A549 (cell line): ENCODE measurements at regions not wholly inside any gene's neighbourhood (a gene's known extent, or its start where the extent isn't known, plus 50 kb on each side); places are given as distances from the start of the nearest gene placed in this dataset.

Source experiments
- ATAC-seq, 2 experiments: fragments of 200-7000 bp in 1 of 2; fragments of >200 bp in 1 of 2; cut with Nextera tagmentation in 1 of 2; cut with Tn5 transposase in 1 of 2; 3 replicates each; pipeline versions ENCODE4 v1.8.0 to v1.9.1; 2018 to 2020; ENCODE audit warnings: mild to moderate bottlenecking in 1 of 2, moderate library complexity in 1 of 2
- CTCF ChIA-PET: fragments of 300-600 bp; sonication (Branson Sonifier 250); formaldehyde crosslinking; extraction: SDS; loops from one replicate; lab custom pipeline; 2021; ENCODE audit warnings: antibody characterized with exemption, inconsistent platforms; lab: Yijun Ruan, JAX
- POLR2A ChIA-PET: fragments of 350-600 bp; formaldehyde crosslinking; extraction: SDS; loops from one replicate; lab custom pipeline; 2021; ENCODE audit warnings: antibody characterized with exemption, inconsistent platforms; lab: Yijun Ruan, JAX
- DNase-seq, 2 experiments: peaks; one replicate each; pipeline versions ENCODE4 v3.0.0 to v3.0.0-alpha.2; 2011 to 2016; ENCODE audit warnings: low read depth in 1 of 2, low spot score in 1 of 2
- FAIRE-seq: peaks from 2 replicates; lab custom pipeline; 2011; peaks lifted over from hg19 to GRCh38; lab: Jason Lieb, UNC
- H3K27ac ChIP-seq, 2 experiments: fragments of >200 bp; sonication (Bioruptor Twin); formaldehyde crosslinking; 3 replicates each; pipeline ENCODE4 v1.5.1; 2016 to 2017
- H3K4me1 ChIP-seq: fragments of >200 bp; sonication (Bioruptor Twin); formaldehyde crosslinking; 3 replicates; pipeline ENCODE4 v1.6.1; 2016
- H3K4me2 ChIP-seq: fragments of >200 bp; sonication (Bioruptor Twin); formaldehyde crosslinking; 3 replicates; pipeline ENCODE4 v1.6.1; 2016
- H3K4me3 ChIP-seq: fragments of >200 bp; sonication (Bioruptor Twin); formaldehyde crosslinking; 3 replicates; pipeline ENCODE4 v1.5.1; 2016
- H3K9me3 ChIP-seq: fragments of >200 bp; sonication (Bioruptor Twin); formaldehyde crosslinking; 3 replicates; pipeline ENCODE4 v1.6.1; 2016
- CEBPB ChIP-seq, 2 experiments: fragments of >200 bp in 1 of 2; sonication (Bioruptor Twin) in 1 of 2; formaldehyde crosslinking in 1 of 2; IDR thresholded peaks; 2 replicates each; pipeline ENCODE4 v1.6.1; 2012 to 2016
- CHD2 ChIP-seq: fragments of 150-350 bp; IDR thresholded peaks from 2 replicates; pipeline ENCODE4 v1.6.1; 2014; ENCODE audit warnings: low read length; ENCODE audit not compliant: partially characterized antibody
- CHD4 ChIP-seq: fragments of 200-600 bp; sonication (generic); IDR thresholded peaks from 2 replicates; pipeline ENCODE4 v1.6.1; 2016; ENCODE audit warnings: antibody characterized with exemption, mild to moderate bottlenecking, borderline replicate concordance
- EHF ChIP-seq: fragments of 250-450 bp; sonication (Bioruptor Pico); IDR thresholded peaks from 2 replicates; pipeline ENCODE4 v1.5.0; 2020; ENCODE audit warnings: mild to moderate bottlenecking
- FOSB ChIP-seq: fragments of 250-450 bp; sonication (Bioruptor Pico); IDR thresholded peaks from 2 replicates; pipeline ENCODE4 v1.5.0; 2020; ENCODE audit warnings: mild to moderate bottlenecking, moderate library complexity
- FOXS1 ChIP-seq: fragments of 250-450 bp; sonication (Bioruptor Pico); IDR thresholded peaks from 2 replicates; pipeline ENCODE4 v1.5.0; 2020; ENCODE audit warnings: mild to moderate bottlenecking, moderate library complexity
- GATA3 ChIP-seq: IDR thresholded peaks from 2 replicates; pipeline ENCODE4 v1.6.1; 2012; ENCODE audit warnings: borderline replicate concordance
- HDAC2 ChIP-seq: fragments of 200-600 bp; sonication (generic); IDR thresholded peaks from 2 replicates; pipeline ENCODE4 v1.6.1; 2016
- HEYL ChIP-seq: fragments of 250-450 bp; sonication (Bioruptor Pico); IDR thresholded peaks from 2 replicates; pipeline ENCODE4 v1.8.0; 2021; ENCODE audit warnings: mild to moderate bottlenecking, moderate library complexity
- HOXB13 ChIP-seq: fragments of 250-450 bp; sonication (Bioruptor Pico); IDR thresholded peaks from 2 replicates; pipeline ENCODE4 v1.5.0; 2020; ENCODE audit warnings: low read depth, mild to moderate bottlenecking, moderate library complexity
- KDM5A ChIP-seq: fragments of 200-600 bp; sonication (generic); IDR thresholded peaks from 2 replicates; pipeline ENCODE4 v1.6.1; 2016; ENCODE audit warnings: antibody characterized with exemption, mild to moderate bottlenecking
- MYC ChIP-seq: IDR thresholded peaks from 2 replicates; pipeline ENCODE4 v1.6.1; 2012; ENCODE audit warnings: mild to moderate bottlenecking, inconsistent platforms, low read length, improper control_type of control experiment, borderline replicate concordance
- NFE2L2 ChIP-seq: fragments of 150-350 bp; conservative IDR thresholded peaks from 2 replicates; pipeline ENCODE4 v1.6.1; 2014; ENCODE audit warnings: low read length
- NPAS2 ChIP-seq: fragments of 250-450 bp; sonication (Bioruptor Pico); IDR thresholded peaks from 2 replicates; pipeline ENCODE4 v1.8.0; 2022; ENCODE audit warnings: mild to moderate bottlenecking, moderate library complexity, borderline replicate concordance
- NR3C1 ChIP-seq: fragments of >200 bp; sonication (Bioruptor Twin); formaldehyde crosslinking; IDR thresholded peaks from 3 replicates; pipeline ENCODE4 v1.6.1; 2017
- POLR2AphosphoS2 ChIP-seq: conservative IDR thresholded peaks from 2 replicates; pipeline ENCODE4 v1.6.1; 2012; ENCODE audit warnings: low read length, improper control_type of control experiment, inconsistent platforms
- RAD21 ChIP-seq, 2 experiments: fragments of >200 bp in 1 of 2; sonication (Bioruptor Twin) in 1 of 2; formaldehyde crosslinking in 1 of 2; IDR thresholded peaks in 1 of 2; conservative IDR thresholded peaks in 1 of 2; 2 replicates in 1 of 2; 3 replicates in 1 of 2; pipeline ENCODE4 v1.6.1; 2012 to 2018; ENCODE audit warnings: inconsistent platforms in 1 of 2
- RARB ChIP-seq: fragments of 250-450 bp; sonication (Bioruptor Pico); IDR thresholded peaks from 2 replicates; pipeline ENCODE4 v1.8.0; 2021; ENCODE audit warnings: mild to moderate bottlenecking, moderate library complexity
- RCOR1 ChIP-seq: fragments of 150-350 bp; IDR thresholded peaks from 2 replicates; pipeline ENCODE4 v1.6.1; 2014; ENCODE audit warnings: antibody characterized with exemption, low read length, low read depth
- RFX5 ChIP-seq: fragments of 450-650 bp; IDR thresholded peaks from 2 replicates; pipeline ENCODE4 v1.7.1; 2014; ENCODE audit warnings: antibody characterized with exemption, mild to moderate bottlenecking, moderate library complexity
- RNF2 ChIP-seq: fragments of 200-600 bp; sonication (generic); IDR thresholded peaks from 2 replicates; pipeline ENCODE4 v1.6.1; 2016; ENCODE audit warnings: low read depth, mild to moderate bottlenecking, antibody characterized with exemption, moderate library complexity, borderline replicate concordance
- TP53 ChIP-seq: fragments of 250-450 bp; sonication (Bioruptor Pico); IDR thresholded peaks from 2 replicates; pipeline ENCODE4 v1.5.0; 2021; ENCODE audit warnings: mild to moderate bottlenecking, moderate library complexity
- ZC3H11A ChIP-seq: fragments of 450-650 bp; IDR thresholded peaks from 2 replicates; pipeline ENCODE4 v1.6.1; 2014; ENCODE audit warnings: antibody characterized with exemption, mild to moderate bottlenecking
- ZFP36 ChIP-seq: fragments of 450-650 bp; IDR thresholded peaks from 2 replicates; pipeline ENCODE4 v1.6.1; 2014; ENCODE audit warnings: borderline replicate concordance; ENCODE audit not compliant: partially characterized antibody
- ZNF302 ChIP-seq: fragments of 250-450 bp; sonication (Bioruptor Pico); IDR thresholded peaks from 2 replicates; pipeline ENCODE4 v1.9.0; 2021; ENCODE audit warnings: inconsistent platforms, mild to moderate bottlenecking, moderate library complexity
- ZSCAN20 ChIP-seq: fragments of 250-450 bp; sonication (Bioruptor Pico); IDR thresholded peaks from 2 replicates; pipeline ENCODE4 v1.8.0; 2022; ENCODE audit warnings: mild to moderate bottlenecking, moderate library complexity
- WGBS: methylation state at CpG from one replicate; pipeline ENCODE4 v1.1.6; 2017; ENCODE audit errors: missing lambda C conversion rate; 5-methylcytosine and 5-hydroxymethylcytosine counted together
- TF ChIP-seq, protein P1 (sequence below): IDR thresholded peaks from 2 replicates; pipeline ENCODE4 v1.6.1; 2012
- TF ChIP-seq, protein P2 (sequence below): fragments of >200 bp; sonication (Bioruptor Twin); formaldehyde crosslinking; IDR thresholded peaks from 3 replicates; pipeline ENCODE4 v1.6.1; 2016

DNA sequence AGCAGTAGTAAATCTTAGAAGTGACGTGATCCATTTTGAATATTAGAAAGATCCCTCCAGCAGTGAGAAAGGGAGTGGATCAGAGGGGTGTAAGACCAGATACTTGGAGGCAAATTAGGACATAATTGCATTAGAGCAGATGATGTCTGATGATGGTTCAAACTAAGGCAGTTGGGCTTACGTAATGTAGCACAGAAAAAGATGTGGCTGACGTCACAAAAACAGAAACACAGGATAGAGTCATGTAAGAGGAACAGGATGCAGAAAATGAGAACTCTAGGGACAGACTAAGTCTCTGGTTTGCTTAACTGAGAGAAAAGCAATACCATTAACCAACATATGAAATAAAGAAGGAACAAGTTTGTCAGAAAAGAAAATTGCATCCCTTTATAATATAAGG, 392.5 kb upstream of the DACH1 start:
- CTCF ChIA-PET: no interaction called here
- WGBS: 0% methylated on average over 3 of the region's 3 CpGs
- H3K27ac ChIP-seq: no peak overlapping the region
- no peak for ATAC-seq
- TF ChIP-seq FOXS1 (CRISPR knock-in tag) (no peak), GATA3 (no peak), EHF (CRISPR knock-in tag) (no peak), ZFP36 (no peak), RCOR1 (no peak), HEYL (CRISPR knock-in tag) (no peak), RAD21 (conservative IDR thresholded peaks at IDR 0.05 in 1 of 2, IDR thresholded peaks at IDR 0.05 in 1 of 2) (no peak), NR3C1 (no peak), RARB (no peak), ZSCAN20 (CRISPR knock-in tag) (no peak), KDM5A (no peak), CEBPB (IDR thresholded peaks at IDR 0.05) (no peak), RFX5 (no peak), RNF2 (no peak), MYC (no peak)
- TF ChIP-seq, protein P1, sequence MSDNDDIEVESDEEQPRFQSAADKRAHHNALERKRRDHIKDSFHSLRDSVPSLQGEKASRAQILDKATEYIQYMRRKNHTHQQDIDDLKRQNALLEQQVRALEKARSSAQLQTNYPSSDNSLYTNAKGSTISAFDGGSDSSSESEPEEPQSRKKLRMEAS: no peak
- TF ChIP-seq, protein P2, sequence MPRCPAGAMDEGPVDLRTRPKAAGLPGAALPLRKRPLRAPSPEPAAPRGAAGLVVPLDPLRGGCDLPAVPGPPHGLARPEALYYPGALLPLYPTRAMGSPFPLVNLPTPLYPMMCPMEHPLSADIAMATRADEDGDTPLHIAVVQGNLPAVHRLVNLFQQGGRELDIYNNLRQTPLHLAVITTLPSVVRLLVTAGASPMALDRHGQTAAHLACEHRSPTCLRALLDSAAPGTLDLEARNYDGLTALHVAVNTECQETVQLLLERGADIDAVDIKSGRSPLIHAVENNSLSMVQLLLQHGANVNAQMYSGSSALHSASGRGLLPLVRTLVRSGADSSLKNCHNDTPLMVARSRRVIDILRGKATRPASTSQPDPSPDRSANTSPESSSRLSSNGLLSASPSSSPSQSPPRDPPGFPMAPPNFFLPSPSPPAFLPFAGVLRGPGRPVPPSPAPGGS: no peak
- TF ChIP-seq, all 56 proteins: peak for 0
- Histone ChIP-seq H3K4me2 (no peak overlapping the region), H3K9me3 (no peaks in the 10 kb centered on the region), H3K4me3 (no peak overlapping the region), H3K4me1 (no peaks in the 10 kb centered on the region)
- DNase-seq (no peak), FAIRE-seq (no peak)
- POLR2A ChIA-PET: no interaction called here

DNA sequence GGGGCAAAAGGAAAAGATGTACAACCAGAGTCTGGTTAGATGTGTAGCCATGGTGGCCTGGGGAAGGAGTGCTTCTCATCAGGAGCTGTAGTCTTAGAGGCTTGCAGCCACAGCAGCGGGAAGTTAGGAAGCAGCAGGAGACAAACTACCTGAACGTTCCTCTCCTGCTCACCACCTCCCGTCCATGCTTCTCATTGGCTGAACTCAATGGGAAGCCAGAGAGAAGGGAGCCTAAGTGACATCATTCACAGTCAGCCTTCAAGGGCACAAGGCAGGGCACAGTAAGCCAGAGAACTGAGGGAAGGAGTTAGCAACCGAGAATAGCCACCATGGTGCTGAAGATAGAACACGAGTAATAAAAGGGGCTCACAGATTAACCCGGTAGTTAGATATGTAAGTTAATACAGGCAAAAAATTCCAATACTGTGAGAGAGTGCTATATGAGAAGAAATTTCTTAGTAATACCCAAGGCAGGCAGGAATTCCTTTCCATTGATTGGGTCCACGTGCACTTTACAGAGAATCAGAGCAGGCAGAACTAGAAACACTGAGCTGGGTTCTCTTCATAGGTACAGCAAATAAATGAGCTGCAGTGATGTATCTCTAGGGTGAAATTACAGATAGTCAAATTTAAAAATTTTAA, 391.5 kb upstream of the DACH1 start:
- WGBS: 4% methylated on average over 7 of the region's 7 CpGs
- ATAC-seq: no peak
- no peaks in the 10 kb centered on the region for H3K4me1 ChIP-seq
- no peak for FAIRE-seq
- DNase-seq: no peak
- H3K9me3 ChIP-seq: no peaks in the 10 kb centered on the region
- no peak for TF ChIP-seq HDAC2
- TF ChIP-seq NFE2L2: no peak
- TF ChIP-seq KDM5A: no peak
- no peak for TF ChIP-seq CHD4
- no peak for TF ChIP-seq RARB
- no peak for TF ChIP-seq ZNF302
- TF ChIP-seq HOXB13 (CRISPR knock-in tag): no peak
- no peak for TF ChIP-seq ZC3H11A
- TF ChIP-seq ZFP36: no peak
- TF ChIP-seq POLR2AphosphoS2: no peak
- no peak for TF ChIP-seq NPAS2 (CRISPR knock-in tag)
- no peak for TF ChIP-seq CHD2
- TF ChIP-seq EHF (CRISPR knock-in tag): no peak
- no peak overlapping the region for H3K4me2 ChIP-seq
- CTCF ChIA-PET: no interaction called here
- H3K27ac ChIP-seq: no peak overlapping the region
- H3K4me3 ChIP-seq: no peak overlapping the region
- POLR2A ChIA-PET: no interaction called here

DNA sequence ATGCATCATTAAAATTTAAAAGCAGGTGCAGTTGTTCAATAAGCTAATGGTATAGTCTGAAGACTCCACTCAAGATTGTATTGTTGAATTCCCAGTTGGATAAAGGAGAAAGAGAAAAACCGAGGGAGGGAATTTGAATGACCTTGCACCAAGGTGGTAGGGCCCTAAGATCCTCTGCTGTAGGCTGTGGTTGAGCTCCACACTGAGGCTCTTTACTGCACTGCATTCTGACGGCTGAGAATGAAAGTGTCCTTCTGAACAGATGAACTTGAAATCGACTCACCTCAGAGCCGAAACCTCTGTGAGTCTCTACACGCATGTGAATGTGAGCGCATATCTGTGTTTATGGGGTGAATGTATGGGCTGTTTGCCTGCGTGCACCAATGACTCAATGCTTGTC, 388.9 kb upstream of the DACH1 start:
- TF ChIP-seq ZNF302 (no peak), RAD21 (conservative IDR thresholded peaks at IDR 0.05 in 1 of 2, IDR thresholded peaks at IDR 0.05 in 1 of 2) (peak in 1 of 2 experiments; percentile 24; a peak in 1 of 5 replicates), TP53 (CRISPR knock-in tag) (no peak), FOSB (no peak), ZFP36 (no peak)
- Histone ChIP-seq H3K4me2 (no peak overlapping the region), H3K27ac (no peak overlapping the region), H3K4me1 (no peaks in the 10 kb centered on the region), H3K4me3 (no peak overlapping the region), H3K9me3 (no peaks in the 10 kb centered on the region)
- peak in 1 of 2 experiments; percentile 62; a peak in 3 of 6 replicates for ATAC-seq
- no peak for FAIRE-seq
- POLR2A ChIA-PET: no interaction called here
- peak in 1 of 2 experiments; percentile 19 for DNase-seq
- WGBS: 13% methylated on average over 6 of the region's 7 CpGs
- CTCF ChIA-PET: no interaction called here
